NCI-H510A (cell line): ENCODE measurements at regions not wholly inside any gene's neighbourhood (a gene's known extent, or its start where the extent isn't known, plus 50 kb on each side); places are given as distances from the start of the nearest gene placed in this dataset.

Experiments
- DNase-seq: peaks from one replicate; lab custom pipeline; 2025; lab: John Stamatoyannopoulos, UW

GRCh38 chr13:29664591-29664990 lies 69.1 kb upstream of the SLC7A1 start:
- no peak for DNase-seq

DNA sequence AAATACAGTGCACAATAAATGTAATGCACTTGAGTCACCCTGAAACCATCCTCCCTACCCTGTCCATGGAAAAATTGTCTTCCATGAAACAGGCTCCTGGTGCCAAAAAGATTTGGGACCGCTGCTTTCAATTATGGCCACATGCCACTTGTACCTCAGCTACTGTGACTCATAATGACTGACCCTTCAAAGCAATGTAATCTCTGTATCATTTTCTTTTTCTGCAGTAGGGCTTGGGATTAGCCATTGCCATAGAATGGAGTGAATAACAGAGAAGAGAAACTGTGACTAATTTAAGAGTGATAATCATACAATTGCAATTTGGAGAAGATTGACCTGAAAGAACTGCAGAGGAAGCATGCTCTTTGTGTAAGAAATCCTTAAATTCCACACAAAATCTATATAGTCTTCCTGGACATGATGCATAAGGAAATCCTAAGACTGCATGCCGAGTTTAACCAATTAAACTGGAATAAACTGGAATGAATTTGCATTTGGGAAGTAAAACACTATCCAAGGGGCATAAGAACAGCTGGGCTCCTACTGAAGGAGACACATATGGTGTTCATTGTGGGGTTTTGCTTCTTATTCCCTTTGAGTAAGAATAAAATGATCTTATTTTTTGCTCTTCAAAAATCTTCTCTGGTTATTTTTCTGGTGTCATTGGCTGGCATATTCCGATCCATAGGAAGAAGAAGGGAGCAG lies 59.5 kb upstream of the SLC7A1 start:
- DNase-seq = no peak

- no peak for DNase-seq
These were observed 58.9 kb upstream of the SLC7A1 start for GRCh38 chr13:29654384-29654783.

DNA sequence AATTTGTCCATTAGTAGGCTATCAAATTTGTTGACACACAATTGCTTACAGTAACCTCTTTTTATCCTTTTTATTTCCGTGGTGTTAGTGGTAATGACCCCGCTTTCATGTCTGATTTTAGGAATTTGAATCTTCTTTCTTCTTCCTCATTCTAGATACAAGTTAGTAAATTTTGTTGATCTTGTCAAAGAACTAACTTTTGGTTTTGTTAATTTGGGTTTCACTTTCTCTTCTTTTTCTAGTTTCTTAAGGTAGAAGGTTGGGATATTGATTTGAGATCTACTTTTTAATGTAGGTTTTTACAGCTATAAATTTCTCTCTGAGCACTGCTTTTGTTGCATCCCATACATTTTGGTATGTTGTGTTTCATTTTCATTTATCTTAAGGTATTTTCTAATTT lies 53.3 kb upstream of the SLC7A1 start:
- DNase-seq = no peak
